ENCODE measurements at regions not wholly inside any gene's neighbourhood (a gene's known extent, or its start where the extent isn't known, plus 50 kb on each side); places are given as distances from the start of the nearest gene placed in this dataset.

DNA sequence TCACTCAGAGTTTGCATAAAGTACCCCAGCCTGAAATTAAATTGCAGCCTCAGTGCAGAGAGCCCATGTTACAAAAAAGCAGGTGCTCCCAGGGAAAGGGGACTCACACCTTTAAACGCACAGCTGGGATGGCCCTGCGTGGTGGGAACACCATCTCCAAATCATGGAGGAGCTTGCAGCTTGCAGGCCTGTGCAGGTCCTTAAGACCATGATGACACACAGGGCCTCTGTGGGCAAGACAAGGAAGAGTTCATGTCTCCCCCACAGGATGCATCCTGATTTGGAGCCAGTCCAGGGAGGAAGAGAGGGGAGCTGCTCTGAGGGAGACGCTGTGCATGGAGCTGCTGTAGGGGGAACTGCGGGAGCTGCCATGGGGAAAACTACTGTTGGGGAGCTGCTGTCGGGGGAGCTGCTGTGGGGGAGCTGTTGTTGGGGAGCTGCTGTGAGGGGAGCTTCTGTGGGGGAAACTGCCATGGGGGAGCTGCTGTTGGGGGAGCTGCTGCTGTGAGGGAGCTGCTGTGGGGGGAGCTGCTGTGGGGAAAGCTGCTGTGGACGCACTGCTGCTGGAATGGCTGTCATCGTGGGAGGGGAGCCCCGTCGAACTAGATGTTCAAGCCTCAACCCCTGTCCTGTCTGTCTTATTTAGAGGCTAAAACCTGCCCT, 113.9 kb downstream of the MATN1 start:
- no peak for DNase-seq (ENCODE audit: low read depth)

DNA sequence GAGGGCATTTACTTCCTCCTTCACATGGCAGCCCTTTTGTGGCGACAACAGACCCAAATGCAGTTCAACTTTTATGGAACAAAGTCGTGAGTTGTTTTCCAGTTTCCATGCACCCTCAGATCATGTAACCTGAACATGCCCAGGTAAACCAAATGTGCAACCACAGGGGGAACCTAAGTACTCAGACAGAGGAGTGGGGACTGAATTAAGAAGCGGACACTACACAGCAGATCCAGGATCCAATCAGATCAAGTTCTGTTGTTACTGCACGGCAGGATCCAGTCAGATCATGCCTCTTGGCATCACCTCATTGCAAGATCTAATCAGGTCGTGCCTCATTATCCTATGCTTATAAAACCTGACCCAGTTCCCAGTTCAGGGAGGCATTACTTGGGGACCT, 115.7 kb downstream of the MATN1 start:
- no peak for DNase-seq (ENCODE audit: low read depth)

DNA sequence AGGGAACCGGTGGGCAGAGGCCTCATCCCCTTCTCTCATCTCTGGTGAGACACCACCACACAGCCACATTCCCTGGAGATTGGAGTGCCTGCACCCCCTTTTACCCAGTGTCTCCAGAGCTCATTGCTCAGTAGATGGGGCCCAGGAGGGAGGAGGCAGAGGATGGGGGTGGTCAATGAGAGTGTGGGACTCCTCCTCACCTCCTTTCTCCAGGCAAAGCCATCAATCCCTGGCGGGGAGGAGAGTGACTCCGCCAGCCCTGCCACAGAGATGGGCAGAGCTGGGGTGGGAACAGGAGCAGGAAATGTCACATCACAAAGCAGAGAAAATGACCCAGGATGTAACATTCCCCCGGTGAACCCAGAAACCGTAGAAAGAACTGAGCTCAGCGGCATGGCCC, 117.2 kb downstream of the MATN1 start:
- DNase-seq (ENCODE audit: low read depth) = no peak

DNA sequence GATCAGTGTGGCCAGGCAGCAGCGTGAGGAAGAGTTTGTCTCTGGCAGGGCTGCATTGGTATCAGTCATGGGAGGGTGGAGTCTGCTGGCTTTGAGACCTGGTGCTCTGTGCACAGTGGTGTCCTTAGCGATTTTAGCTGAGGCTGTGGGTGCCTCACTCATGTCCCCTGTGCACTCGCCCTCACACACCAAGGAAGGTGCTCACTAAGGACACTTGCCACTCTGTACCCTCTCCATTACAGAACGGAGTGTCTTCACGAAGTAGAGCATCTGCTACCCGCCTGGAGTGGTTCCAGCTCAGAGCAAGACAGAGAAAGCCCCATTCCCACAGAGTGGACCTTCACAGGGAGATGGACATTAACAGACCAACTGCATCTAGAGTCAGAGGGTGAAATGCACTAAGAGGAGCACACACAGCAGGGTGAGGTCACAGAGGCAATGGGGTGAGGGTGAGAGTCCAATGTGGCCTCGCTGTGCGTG, 117.9 kb downstream of the MATN1 start:
- DNase-seq (ENCODE audit: low read depth) = no peak

DNA sequence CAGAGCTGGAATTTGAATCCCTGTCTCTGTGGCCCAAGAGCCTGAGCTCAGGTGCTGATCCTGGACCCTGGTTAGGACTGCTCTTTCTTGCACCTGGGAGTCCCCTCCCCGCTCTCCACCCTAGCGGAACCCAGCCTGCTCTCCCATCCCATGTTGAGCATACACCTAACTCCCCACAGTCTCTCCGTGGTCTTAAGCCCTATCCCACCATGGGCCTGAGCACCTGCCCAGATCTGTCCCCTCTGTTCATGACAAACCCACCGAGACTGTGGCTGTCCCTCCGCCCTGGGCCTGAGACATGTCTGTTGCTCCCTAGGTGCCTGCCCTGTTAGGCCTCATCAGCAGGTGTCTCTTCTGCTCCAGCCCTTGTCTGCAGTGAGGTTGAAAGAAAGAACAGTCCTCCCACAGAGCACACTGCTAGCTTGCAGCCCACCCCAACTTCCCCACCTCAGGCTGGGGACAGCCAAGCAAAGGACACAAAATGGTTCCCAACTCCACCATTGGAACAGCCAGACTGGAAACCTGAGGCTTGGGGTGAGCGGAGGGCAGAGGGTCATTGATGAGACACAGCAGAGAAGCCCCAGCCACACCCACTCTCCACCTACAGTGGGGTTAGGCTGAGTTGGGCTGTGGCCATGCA, 118.5 kb downstream of the MATN1 start:
- DNase-seq (ENCODE audit: low read depth) = no peak

DNA sequence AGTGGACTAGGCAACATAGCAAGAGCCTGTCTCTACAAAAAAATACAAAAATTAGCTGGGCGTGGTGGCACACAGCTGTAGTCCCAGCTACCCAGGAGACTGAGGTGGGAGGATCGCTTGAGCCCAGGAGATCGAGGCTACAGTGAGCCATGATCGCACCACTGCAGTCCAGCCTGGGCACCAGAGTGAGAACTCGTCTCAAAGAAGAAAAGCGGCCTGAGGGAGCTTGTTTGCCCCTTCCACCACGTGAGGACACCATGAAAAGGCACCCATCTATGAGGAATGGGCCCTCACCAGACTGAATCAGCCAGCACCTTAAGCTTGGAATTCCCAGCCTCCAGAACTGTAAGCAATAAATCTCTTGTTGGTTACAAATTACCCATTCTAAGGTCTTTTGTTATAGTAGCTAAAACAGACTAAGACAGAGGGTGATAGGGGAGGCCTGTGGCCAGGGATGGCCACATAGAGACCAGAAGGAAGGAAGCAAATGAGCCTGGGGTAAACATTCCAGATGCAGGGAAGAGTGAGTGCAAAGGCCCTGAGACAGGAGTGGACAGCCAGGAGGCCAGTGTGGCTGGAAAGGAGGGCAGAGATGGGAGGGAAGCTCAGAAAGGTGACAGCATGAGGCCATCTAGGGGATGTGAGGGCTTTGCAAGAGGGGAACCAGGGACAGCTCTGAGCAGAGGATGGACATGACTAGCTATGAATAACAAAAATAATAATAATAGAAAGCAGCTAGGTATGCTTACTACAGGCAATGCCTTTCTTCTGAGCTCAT, 120.1 kb downstream of the MATN1 start:
- no peak for DNase-seq (ENCODE audit: low read depth)

DNA sequence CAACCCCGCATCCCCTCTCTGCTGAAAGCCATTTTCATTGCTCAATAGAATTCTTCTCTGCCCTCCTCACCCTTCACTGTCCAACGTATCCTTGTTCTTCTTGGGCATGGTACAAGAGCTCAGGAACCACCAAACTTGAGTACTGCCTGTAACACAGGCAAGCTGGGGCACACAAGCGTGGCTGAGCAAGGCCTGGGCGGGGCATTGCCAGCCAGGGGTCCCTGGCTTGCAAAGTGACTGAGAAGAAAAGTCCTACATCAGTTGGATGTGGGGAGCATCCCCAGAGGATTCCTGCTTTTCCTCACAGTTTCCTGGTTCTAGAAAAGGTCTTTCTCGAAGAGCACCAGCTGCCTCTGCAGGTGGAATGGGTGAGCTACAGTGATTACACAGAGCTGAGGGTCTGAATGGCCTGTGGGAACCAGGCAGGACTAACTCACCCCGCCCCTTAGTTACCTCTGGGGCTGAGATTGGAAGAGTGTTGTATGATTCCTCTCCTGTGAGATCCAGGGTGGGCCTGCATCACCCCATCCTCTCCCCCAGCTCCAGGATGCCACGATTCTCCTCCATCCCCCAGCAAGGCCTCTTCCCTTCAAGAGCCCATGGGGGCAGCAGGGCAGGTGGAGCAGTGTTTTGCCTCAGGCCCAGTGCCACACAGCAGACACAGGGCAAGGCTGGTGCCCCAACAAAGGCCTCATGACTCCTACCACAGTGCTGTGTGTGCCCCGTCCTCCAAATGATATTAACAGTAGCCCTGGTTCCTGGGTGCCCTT, 121.9 kb downstream of the MATN1 start:
- no peak for DNase-seq (ENCODE audit: low read depth)

DNA sequence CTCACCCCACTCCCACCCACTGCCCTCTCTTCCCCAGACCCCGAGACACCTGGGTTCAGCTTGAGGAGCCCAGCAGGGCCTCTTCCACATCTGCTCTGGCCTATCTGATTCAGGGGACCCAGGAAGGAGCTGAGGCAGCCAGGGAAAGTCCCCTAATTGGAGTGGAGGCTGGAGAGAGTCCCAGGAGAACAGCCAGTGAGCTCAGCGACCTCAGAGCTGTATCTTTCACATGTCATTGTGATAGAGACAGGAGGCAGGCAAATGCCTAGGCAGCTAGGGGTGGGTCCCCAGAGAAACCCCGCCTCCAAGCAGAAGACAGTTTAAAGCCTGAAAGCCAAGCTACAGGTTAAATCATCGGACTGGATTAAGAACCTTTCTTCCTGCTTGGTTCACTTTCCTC, 122.7 kb downstream of the MATN1 start:
- DNase-seq (ENCODE audit: low read depth) = no peak

DNA sequence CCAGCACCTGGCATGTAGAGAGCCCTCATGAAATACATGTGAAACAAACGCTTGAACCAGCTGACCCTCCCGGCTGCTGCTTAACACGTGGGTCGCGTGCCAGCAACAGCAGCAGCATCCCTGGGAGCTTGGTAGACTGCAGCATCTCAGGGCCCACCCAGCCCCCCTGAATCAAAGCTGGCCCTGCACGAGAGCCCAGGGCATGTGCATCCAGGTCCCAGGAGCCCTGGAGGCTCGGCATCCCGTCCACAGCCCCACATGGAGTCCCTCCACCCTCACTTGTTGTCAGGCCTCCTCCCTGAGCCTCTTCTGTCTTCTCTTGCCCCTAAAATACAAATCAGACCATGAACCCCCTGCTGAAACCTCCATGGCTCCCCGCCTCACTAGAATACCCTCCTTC, 123.1 kb downstream of the MATN1 start:
- DNase-seq (ENCODE audit: low read depth) = no peak

DNA sequence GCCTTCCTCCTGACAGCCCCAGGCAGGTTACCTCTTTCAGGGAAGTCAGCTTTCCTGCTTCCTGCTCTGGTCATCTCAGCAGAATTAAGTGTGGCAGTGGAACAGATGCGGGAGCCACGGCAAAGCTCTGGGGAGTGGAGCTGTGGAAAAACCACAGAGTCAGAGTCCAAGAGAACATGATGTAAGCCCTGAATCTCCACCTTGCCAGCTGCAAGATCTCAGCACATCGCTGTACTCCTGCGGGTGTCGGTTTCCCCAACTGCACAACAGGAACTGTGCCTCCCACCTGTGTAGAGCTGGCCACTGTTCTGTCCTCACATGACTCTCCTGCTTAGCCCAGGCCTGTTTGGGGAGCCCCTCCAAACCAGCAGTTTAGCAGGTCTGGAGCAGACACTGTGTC, 123.7 kb downstream of the MATN1 start:
- DNase-seq (ENCODE audit: low read depth) = no peak

DNA sequence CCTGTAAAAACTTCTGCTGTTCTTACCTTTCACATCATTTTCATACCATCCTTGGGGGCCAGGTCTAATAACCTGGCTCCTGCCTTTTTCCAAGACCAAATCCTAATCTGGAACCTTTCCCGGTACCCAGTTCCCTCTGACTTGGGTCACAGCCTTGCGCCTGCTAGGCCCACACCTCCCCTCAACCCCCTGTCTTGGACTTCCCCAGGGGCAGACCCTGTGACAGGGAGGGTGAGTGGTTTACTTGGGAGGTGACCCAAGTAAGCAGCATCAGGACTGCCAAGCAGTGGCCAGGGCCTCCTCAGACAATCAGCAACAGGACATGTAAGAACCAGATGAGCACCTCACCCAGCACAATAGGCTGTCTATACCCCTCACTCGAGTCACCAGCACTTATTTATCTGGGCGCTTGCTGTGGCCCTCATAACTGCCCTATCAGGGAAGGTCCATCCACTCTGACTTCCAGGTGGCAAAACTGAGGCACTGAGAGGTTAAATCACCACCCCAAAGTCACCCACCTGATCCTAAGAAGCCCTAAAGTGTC, 124.7 kb downstream of the MATN1 start:
- no peak for DNase-seq (ENCODE audit: low read depth)

DNA sequence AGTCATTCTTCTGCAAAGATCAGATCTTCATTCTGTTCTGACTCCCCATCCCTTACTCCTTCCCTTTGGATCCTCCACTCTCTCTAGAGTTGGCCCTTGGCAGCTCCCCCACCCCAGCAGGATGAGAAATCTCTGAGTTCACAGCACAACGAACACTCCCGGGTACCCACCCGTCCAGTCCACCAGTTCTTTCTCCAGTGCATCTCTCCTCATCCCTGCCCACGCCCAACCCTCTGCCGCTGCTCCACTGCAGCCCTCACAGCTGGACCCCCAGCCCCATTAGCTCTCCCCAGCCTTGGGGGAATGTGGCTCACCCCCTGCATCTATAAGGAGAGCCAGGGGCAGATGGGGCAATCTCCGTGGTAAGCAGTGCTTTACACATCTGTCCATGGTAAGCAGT, 125.7 kb downstream of the MATN1 start:
- no peak for DNase-seq (ENCODE audit: low read depth)

DNA sequence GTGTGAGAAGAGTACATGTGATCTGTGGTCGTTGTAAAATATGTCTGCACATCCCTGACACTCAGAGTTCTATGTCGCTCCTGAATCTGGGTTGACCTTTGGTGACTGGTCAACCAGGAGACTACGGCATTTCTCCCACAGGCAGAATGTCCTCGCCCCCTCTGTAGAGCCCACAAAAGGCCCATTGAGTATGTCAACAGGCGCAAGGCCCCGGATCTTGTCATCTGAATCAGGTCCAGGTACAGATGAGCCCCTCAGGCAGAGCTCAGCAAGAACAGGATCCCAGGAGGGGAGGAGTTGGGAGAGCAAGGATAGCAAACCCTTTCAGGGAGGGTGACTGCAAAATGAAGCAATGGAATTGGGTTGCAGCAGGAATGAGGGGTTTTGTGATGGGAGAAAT, 126.5 kb downstream of the MATN1 start:
- no peak for DNase-seq (ENCODE audit: low read depth)

DNA sequence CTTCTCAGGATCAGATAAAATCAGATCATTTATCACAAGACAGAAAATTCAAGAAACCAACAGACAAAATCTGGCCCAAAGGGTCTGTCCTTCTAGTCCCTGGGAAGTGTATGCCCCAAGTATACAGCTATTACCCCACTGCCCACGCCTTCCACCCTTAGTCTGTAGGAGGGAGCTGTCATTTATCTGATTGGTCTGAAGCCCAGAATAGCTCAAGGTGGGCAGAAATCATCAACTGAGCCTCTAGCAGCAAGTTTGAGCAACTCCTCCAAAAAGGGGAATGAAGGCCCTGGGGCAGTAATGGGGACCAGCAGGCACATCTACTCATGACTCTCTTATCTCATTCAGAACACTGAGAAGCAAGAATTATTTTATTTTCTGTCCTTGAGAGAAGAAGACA, 126.9 kb downstream of the MATN1 start:
- no peak for DNase-seq (ENCODE audit: low read depth)

DNA sequence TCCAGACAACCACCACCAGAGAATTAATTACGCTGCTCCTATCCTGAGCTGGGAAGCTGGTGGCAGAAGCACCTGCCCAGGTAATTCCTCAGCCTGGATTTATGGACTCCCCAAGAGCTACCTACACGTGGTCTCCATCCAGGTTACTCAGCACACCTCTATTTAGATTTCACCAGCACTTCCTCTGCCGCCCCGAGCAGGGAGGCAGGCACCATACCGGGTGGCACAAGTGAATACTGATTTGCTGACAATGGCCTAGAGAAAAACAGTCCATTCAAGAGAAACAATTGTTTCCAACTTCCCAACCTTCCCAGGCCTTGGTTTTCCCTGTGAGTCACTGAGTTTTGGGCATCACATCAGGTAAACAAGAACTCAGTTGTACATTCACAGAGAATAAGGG, 134.3 kb downstream of the MATN1 start:
- DNase-seq (ENCODE audit: low read depth) = no peak

DNA sequence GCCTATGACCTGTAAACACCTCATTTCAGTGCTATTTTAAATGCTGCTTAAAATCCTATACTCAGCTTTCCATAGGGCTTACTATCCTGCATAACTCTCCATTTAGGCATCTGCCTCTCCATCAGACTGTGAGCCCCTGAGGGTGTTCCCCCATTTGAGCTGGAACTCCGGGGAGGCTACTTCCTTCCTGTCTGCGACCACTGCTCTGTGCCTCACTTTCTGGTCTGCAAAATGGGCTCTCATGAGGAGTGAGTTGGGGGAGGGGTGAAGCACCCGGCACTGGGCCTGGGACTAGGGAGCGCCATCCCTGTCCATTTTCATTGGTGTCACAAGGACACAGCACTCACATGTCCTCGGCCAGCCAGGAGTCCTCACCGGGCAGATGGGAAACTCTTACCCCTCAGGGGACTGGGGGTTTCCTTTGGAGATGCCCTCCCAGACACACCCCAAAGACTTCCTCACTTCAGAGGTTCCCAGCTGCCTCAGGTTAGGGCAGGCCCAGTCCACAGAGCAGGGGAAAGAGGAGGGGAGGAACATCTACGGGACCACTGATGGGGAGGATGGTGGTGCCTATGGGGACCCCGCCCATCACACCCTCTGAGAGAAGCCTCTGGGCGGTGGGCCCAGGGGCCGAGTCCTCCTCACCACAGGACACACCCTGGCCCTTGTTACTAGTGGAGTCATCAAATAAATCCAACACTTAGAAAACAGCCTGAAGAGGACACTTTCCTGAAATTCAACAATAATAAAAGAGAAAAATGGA, 134.9 kb downstream of the MATN1 start:
- DNase-seq (ENCODE audit: low read depth) = no peak

DNA sequence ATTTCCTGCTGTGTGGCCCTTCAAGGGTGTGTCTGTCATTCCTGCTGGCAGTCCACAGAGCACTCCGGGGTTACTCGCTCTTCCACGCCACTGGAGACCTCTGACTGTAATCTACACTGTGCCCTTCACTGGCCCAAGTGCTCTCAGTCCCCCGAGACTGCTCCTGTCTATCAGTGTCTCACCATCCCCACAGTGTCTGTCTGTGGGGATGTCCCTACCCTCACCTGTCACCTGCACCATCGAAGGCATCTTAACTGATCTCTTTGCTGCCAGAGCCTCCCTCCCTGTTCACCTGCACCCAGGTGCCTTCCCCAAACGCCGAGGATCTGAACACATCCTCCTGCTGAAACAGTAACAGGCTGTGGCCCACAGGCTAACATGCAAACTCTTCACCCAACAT, 136.7 kb downstream of the MATN1 start:
- DNase-seq (ENCODE audit: low read depth) = no peak

DNA sequence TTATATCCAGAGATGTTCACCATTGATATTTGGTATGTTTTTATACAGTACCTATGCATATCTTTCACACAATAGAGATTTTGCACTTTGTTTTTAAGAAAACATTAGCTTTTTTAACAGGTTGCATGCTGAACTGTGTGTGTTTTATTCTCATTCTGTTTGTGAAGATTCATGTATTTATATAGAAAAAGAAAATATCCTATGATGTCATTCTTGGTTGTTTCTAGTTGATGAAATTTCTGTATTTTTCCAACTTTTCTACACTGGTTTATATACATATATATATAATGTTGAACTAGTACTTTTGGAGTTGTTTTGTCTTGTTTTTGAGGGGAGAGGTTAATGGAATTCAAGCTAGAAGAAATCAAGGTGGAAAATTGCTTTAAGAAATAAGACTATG, 143.8 kb downstream of the MATN1 start:
- DNase-seq (ENCODE audit: low read depth) = no peak

DNA sequence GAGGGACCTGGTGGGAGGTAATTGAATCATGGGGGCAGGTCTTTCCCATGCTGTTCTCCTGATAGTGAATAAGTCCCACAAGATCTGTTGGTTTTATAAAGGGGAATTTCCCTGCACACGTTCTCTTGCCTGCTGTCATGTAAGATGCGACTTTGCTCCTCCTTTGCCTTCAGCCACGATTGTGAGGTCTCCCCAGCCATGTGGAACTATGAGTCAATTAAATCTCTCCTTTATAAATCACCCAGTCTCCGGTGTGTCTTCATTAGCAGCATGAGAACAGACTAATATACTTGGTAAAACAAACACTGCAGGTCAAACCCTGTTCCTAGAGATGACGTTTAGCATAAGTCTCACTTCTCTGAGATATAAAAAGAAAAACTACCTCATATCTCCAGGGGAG, 148.3 kb downstream of the MATN1 start:
- DNase-seq (ENCODE audit: low read depth) = peak; percentile 57

DNA sequence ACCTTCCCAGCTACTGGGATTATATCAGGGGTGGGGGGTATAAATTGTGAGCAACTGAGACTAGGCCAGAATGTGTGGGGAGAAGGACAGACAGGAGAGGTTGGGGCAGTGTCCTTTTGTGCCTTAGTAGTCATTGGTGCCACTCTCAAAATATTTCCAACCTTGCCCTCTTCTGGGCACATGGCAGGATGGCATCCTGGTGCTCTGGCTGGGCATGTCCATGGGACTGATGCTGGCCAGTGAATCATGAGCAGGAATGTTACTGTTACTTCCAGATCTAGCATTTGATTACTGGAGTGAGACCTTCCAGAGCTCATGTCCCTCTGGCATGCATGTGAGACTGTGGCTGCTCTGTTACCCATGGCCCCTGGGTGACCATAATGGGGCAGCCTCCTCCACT, 151.2 kb downstream of the MATN1 start:
- peak; percentile 61 for DNase-seq (ENCODE audit: low read depth)

DNA sequence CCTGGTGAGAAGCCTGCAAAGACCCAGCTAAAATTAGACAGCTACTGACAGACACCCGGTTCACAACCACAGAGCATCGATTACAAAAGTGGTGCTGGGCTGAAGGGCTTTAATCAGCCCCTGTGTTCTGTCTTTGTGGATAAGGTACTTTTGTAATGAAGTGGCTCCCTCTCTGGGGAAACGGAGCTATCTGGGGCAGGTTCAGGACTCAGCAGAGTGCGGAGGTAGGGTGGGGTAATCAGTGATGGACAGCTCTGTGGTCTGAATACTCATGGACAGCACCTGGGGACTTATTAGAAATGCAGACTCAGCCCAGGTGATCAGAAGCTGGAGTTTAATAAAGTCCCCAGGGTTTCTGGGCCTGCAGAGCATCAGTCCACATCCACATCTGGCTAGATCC, 152.0 kb downstream of the MATN1 start:
- DNase-seq (ENCODE audit: low read depth) = no peak

All from renal cortical epithelial cell (primary cell).